ENCODE measurements at regions not wholly inside any gene's neighbourhood (a gene's known extent, or its start where the extent isn't known, plus 50 kb on each side); places are given as distances from the start of the nearest gene placed in this dataset.
"Not testable (repeated sequence)": the region's sequence is repeated elsewhere in the genome, so short reads cannot be mapped to it uniquely, and the experiment has no call there.

DNA sequence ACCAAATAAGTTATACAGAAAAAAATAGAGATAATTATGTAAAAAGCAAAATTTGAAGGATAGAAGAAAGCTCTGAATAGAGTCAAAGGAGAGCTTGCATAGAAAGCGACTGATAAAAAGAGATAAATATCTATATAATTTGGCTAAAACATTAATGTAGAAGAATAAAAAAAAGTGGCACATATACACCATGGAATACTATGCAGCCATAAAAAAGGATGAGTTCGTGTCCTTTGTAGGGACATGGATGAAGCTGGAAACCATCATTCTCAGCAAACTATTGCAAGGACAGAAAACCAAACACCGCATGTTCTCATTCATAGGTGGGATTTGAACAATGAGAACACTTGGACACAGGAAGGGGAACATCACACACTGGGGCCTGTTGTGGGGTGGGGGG lies 693.3 kb upstream of the NR2F2 start:
- not testable (repeated sequence) for TF ChIP-seq POLR2A, POLR2AphosphoS5 (IDR thresholded peaks at IDR 0.05)
- TF ChIP-seq, protein P1, sequence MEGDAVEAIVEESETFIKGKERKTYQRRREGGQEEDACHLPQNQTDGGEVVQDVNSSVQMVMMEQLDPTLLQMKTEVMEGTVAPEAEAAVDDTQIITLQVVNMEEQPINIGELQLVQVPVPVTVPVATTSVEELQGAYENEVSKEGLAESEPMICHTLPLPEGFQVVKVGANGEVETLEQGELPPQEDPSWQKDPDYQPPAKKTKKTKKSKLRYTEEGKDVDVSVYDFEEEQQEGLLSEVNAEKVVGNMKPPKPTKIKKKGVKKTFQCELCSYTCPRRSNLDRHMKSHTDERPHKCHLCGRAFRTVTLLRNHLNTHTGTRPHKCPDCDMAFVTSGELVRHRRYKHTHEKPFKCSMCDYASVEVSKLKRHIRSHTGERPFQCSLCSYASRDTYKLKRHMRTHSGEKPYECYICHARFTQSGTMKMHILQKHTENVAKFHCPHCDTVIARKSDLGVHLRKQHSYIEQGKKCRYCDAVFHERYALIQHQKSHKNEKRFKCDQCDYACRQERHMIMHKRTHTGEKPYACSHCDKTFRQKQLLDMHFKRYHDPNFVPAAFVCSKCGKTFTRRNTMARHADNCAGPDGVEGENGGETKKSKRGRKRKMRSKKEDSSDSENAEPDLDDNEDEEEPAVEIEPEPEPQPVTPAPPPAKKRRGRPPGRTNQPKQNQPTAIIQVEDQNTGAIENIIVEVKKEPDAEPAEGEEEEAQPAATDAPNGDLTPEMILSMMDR (IDR thresholded peaks at IDR 0.05) = not testable (repeated sequence)
